ENCODE measurements at regions not wholly inside any gene's neighbourhood (a gene's known extent, or its start where the extent isn't known, plus 50 kb on each side); places are given as distances from the start of the nearest gene placed in this dataset.
"Not testable (repeated sequence)": the region's sequence is repeated elsewhere in the genome, so short reads cannot be mapped to it uniquely, and the experiment has no call there.

GRCh38 chr7:115597220-115597619, 433.3 kb downstream of the TFEC start:
- ATAC-seq, H3K4me3 Mint-ChIP-seq, POLR2A ChIA-PET, H3K4me1 Mint-ChIP-seq, H3K27ac Mint-ChIP-seq, H3K36me3 Mint-ChIP-seq, DNase-seq, H3K27me3 Mint-ChIP-seq: not testable (repeated sequence)
- peaks cover 0 to 43% (median 16%) of the 10 kb centered on the region in 9 donors for H3K9me3 Mint-ChIP-seq

GRCh38 chr7:115593111-115593510, 437.5 kb downstream of the TFEC start:
- no peak overlapping the region for H3K27ac Mint-ChIP-seq
- H3K27me3 Mint-ChIP-seq: no peaks in the 10 kb centered on the region
- no peaks in the 10 kb centered on the region for H3K4me1 Mint-ChIP-seq
- ATAC-seq (no peak), DNase-seq (no peak)
- H3K4me3 Mint-ChIP-seq: no peak overlapping the region
- POLR2A ChIA-PET: no interaction called here
- H3K9me3 Mint-ChIP-seq: peaks cover 3 to 54% (median 14%) of the 10 kb centered on the region in 9 donors
- H3K36me3 Mint-ChIP-seq: no peaks in the 10 kb centered on the region

- no peak overlapping the region for H3K4me3 Mint-ChIP-seq
- H3K27ac Mint-ChIP-seq: no peak overlapping the region
- ATAC-seq: no peak
- peaks cover 0 to 24% (median 3%) of the 10 kb centered on the region in 9 donors for H3K9me3 Mint-ChIP-seq
- peaks cover 0 to 5% (median 0%) of the 10 kb centered on the region in 5 donors for H3K27me3 Mint-ChIP-seq
- POLR2A ChIA-PET: no interaction called here
- no peaks in the 10 kb centered on the region for H3K4me1 Mint-ChIP-seq
- no peak for DNase-seq
- no peaks in the 10 kb centered on the region for H3K36me3 Mint-ChIP-seq
These were observed 445.4 kb downstream of the TFEC start for GRCh38 chr7:115585015-115585718.

GRCh38 chr7:115582956-115583355, 447.6 kb downstream of the TFEC start:
- POLR2A ChIA-PET: no interaction called here
- Mint-ChIP-seq H3K27me3 (peaks cover 0 to 5% (median 0%) of the 10 kb centered on the region in 5 donors), H3K4me1 (no peaks in the 10 kb centered on the region), H3K27ac (no peak overlapping the region), H3K36me3 (no peaks in the 10 kb centered on the region), H3K4me3 (no peak overlapping the region), H3K9me3 (peaks cover 0 to 7% (median 0%) of the 10 kb centered on the region in 9 donors)
- no peak for ATAC-seq
- no peak for DNase-seq

GRCh38 chr7:115578576-115578975, 452.0 kb downstream of the TFEC start:
- H3K27ac Mint-ChIP-seq: no peak overlapping the region
- DNase-seq (no peak), ATAC-seq (no peak)
- POLR2A ChIA-PET: no interaction called here
- no peaks in the 10 kb centered on the region for H3K36me3 Mint-ChIP-seq
- H3K27me3 Mint-ChIP-seq: peaks cover 0 to 7% (median 2%) of the 10 kb centered on the region in 5 donors
- no peaks in the 10 kb centered on the region for H3K9me3 Mint-ChIP-seq
- H3K4me1 Mint-ChIP-seq: no peaks in the 10 kb centered on the region
- no peak overlapping the region for H3K4me3 Mint-ChIP-seq

- peaks cover 0 to 7% (median 2%) of the 10 kb centered on the region in 5 donors for H3K27me3 Mint-ChIP-seq
- no peaks in the 10 kb centered on the region for H3K4me1 Mint-ChIP-seq
- H3K27ac Mint-ChIP-seq: no peak overlapping the region
- DNase-seq (no peak), ATAC-seq (no peak)
- no peaks in the 10 kb centered on the region for H3K36me3 Mint-ChIP-seq
- H3K9me3 Mint-ChIP-seq: no peaks in the 10 kb centered on the region
- POLR2A ChIA-PET: no interaction called here
- H3K4me3 Mint-ChIP-seq: no peak overlapping the region
These were observed 455.8 kb downstream of the TFEC start for GRCh38 chr7:115574681-115575291.

GRCh38 chr7:115572111-115572510, 458.5 kb downstream of the TFEC start:
- ATAC-seq (no peak), DNase-seq (no peak)
- Mint-ChIP-seq H3K4me3 (no peak overlapping the region), H3K9me3 (no peaks in the 10 kb centered on the region), H3K27me3 (peaks cover 0 to 9% (median 2%) of the 10 kb centered on the region in 5 donors), H3K36me3 (no peaks in the 10 kb centered on the region), H3K4me1 (no peaks in the 10 kb centered on the region), H3K27ac (no peak overlapping the region)
- POLR2A ChIA-PET: no interaction called here

- POLR2A ChIA-PET: no interaction called here
These were observed 469.0 kb downstream of the TFEC start for GRCh38 chr7:115561335-115562110.

GRCh38 chr7:115559877-115560276, 470.7 kb downstream of the TFEC start:
- Mint-ChIP-seq H3K36me3 (no peaks in the 10 kb centered on the region), H3K9me3 (peaks cover 0 to 5% (median 0%) of the 10 kb centered on the region in 9 donors), H3K27ac (no peak overlapping the region), H3K4me1 (no peaks in the 10 kb centered on the region), H3K4me3 (no peak overlapping the region), H3K27me3 (peaks cover 0 to 7% (median 1%) of the 10 kb centered on the region in 5 donors)
- no peak for DNase-seq
- POLR2A ChIA-PET: no interaction called here
- no peak for ATAC-seq

More at GRCh38 chr7:115561335-115562110, 469.0 kb downstream of the TFEC start:
- no peaks in the 10 kb centered on the region for H3K4me1 Mint-ChIP-seq
- H3K4me3 Mint-ChIP-seq: no peak overlapping the region
- no peak overlapping the region for H3K27ac Mint-ChIP-seq
- ATAC-seq (no peak), DNase-seq (no peak)
- no peaks in the 10 kb centered on the region for H3K36me3 Mint-ChIP-seq
- peaks cover 0 to 7% (median 1%) of the 10 kb centered on the region in 5 donors for H3K27me3 Mint-ChIP-seq
- peaks cover 0 to 5% (median 0%) of the 10 kb centered on the region in 9 donors for H3K9me3 Mint-ChIP-seq

- POLR2A ChIA-PET: no interaction called here
- Mint-ChIP-seq H3K4me3 (no peak overlapping the region), H3K4me1 (no peaks in the 10 kb centered on the region), H3K27me3 (peaks cover 0 to 7% (median 1%) of the 10 kb centered on the region in 5 donors), H3K36me3 (no peaks in the 10 kb centered on the region), H3K27ac (no peak overlapping the region), H3K9me3 (peaks cover 0 to 5% (median 0%) of the 10 kb centered on the region in 9 donors)
- no peak for ATAC-seq
- no peak for DNase-seq
These were observed 472.4 kb downstream of the TFEC start for GRCh38 chr7:115558161-115558560.

GRCh38 chr7:115557296-115557695, 473.3 kb downstream of the TFEC start:
- H3K4me3 Mint-ChIP-seq, ATAC-seq, H3K27me3 Mint-ChIP-seq, H3K9me3 Mint-ChIP-seq, DNase-seq, H3K27ac Mint-ChIP-seq, POLR2A ChIA-PET, H3K4me1 Mint-ChIP-seq, H3K36me3 Mint-ChIP-seq: not testable (repeated sequence)

GRCh38 chr7:115552766-115553165, 477.8 kb downstream of the TFEC start:
- POLR2A ChIA-PET: no interaction called here
- Mint-ChIP-seq H3K9me3 (peaks cover 0 to 5% (median 0%) of the 10 kb centered on the region in 9 donors), H3K4me1 (no peaks in the 10 kb centered on the region), H3K27ac (no peak overlapping the region), H3K27me3 (peaks cover 0 to 4% (median 0%) of the 10 kb centered on the region in 5 donors), H3K4me3 (no peak overlapping the region), H3K36me3 (no peaks in the 10 kb centered on the region)
- no peak for DNase-seq
- no peak for ATAC-seq

GRCh38 chr7:115549910-115550309, 480.7 kb downstream of the TFEC start:
- peaks cover 0 to 1% (median 0%) of the 10 kb centered on the region in 9 donors for H3K9me3 Mint-ChIP-seq
- no peak for ATAC-seq
- POLR2A ChIA-PET: no interaction called here
- DNase-seq: no peak
- no peak overlapping the region for H3K27ac Mint-ChIP-seq
- peaks cover 0 to 4% (median 0%) of the 10 kb centered on the region in 5 donors for H3K27me3 Mint-ChIP-seq
- H3K36me3 Mint-ChIP-seq: no peaks in the 10 kb centered on the region
- H3K4me1 Mint-ChIP-seq: no peaks in the 10 kb centered on the region
- no peak overlapping the region for H3K4me3 Mint-ChIP-seq

Measured in naive thymus-derived CD8-positive, alpha-beta T cell (primary cell).